ENCODE measurements at regions not wholly inside any gene's neighbourhood (a gene's known extent, or its start where the extent isn't known, plus 50 kb on each side); places are given as distances from the start of the nearest gene placed in this dataset.
A peak's percentile ranks its signal among the peaks of the same experiment; 100 is the strongest.

DNA sequence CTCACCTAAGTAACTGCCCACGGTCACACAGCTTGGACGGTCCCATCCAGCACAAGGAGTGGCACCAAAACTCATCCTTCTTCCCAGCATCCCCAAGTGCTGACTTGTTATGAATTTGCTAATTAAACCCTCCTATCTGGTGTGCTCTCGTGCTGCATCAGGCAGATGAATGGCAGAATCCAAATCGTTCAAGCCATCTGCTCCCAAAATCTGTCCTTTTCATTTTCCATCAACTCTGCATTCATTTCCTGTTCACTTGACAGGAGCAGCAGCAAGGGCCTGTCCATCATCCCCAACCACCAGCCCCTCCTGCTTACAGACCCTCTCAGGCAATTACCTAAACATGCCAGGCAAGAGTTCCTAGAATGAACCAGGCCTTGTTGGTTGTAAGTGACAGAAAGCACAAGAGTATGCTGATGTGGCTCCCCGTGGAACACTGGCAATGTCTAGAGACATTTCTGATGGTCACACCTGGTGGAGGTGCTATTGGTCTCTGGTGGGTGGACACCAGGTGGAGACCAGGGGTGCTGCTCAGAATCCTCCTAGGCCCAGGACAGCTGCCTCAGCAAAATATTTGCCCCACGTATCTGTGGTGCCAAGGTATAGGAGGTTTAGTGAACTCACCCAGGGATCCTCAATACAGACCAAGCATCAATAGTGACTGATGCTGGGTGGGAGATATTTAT, 832.5 kb downstream of the TBC1D22A start:
- Histone ChIP-seq H3K36me3 (no peaks in the 10 kb centered on the region), H3K9me3 (peaks cover 0 to 5% (median 0%) of the 10 kb centered on the region in 12 donors), H3K27me3 (peaks cover 0 to 10% (median 0%) of the 10 kb centered on the region in 9 donors), H3K4me1 (no peaks in the 10 kb centered on the region), H3K4me3 (no peak overlapping the region), H3K27ac (no peak overlapping the region)
- WGBS, 4 donors: 81 to 88% (median 85%) methylated on average over 6 of the region's 6 CpGs
- peak in 1 of 5 donors; percentile 6 for DNase-seq
- TF ChIP-seq, protein P1, sequence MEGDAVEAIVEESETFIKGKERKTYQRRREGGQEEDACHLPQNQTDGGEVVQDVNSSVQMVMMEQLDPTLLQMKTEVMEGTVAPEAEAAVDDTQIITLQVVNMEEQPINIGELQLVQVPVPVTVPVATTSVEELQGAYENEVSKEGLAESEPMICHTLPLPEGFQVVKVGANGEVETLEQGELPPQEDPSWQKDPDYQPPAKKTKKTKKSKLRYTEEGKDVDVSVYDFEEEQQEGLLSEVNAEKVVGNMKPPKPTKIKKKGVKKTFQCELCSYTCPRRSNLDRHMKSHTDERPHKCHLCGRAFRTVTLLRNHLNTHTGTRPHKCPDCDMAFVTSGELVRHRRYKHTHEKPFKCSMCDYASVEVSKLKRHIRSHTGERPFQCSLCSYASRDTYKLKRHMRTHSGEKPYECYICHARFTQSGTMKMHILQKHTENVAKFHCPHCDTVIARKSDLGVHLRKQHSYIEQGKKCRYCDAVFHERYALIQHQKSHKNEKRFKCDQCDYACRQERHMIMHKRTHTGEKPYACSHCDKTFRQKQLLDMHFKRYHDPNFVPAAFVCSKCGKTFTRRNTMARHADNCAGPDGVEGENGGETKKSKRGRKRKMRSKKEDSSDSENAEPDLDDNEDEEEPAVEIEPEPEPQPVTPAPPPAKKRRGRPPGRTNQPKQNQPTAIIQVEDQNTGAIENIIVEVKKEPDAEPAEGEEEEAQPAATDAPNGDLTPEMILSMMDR (IDR thresholded peaks at IDR 0.05): no peak
- TF ChIP-seq POLR2A (IDR thresholded peaks at IDR 0.05): no peak
- intact Hi-C loops (cut with DNase I): no loop called here
- ATAC-seq: no peak

DNA sequence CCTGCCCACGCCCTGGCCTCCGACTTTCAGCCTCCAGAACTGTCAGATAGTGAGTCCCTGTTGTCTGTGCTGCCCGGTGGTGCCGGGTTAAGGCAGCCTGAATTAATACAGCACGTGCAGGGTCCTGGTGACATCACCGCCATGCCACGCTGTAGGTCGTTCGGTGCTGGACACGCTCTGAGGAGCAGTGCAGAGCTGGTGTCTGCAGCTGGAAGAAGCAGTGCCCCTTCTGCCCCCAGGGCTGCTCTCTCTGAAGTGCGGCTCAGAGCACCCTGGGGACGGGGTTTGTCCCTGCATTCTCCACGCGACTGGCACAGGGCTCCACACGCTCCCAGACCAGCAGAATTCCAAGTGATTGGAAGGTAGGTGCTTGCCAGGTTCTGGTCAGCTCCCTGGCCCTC, 831.5 kb downstream of the TBC1D22A start:
- Histone ChIP-seq H3K4me1 (no peaks in the 10 kb centered on the region), H3K27ac (no peak overlapping the region), H3K36me3 (no peaks in the 10 kb centered on the region), H3K9me3 (peaks cover 0 to 5% (median 0%) of the 10 kb centered on the region in 12 donors), H3K27me3 (peaks cover 0 to 6% (median 0%) of the 10 kb centered on the region in 9 donors), H3K4me3 (no peak overlapping the region)
- no peak for TF ChIP-seq POLR2A (IDR thresholded peaks at IDR 0.05)
- TF ChIP-seq, protein P1 (IDR thresholded peaks at IDR 0.05): no peak
- DNase-seq: peak in 1 of 5 donors; percentile 8
- 84 to 85% (median 85%) methylated on average over 12 to 15 of the region's 15 CpGs for WGBS, 4 donors
- no peak for ATAC-seq
- intact Hi-C loops (cut with DNase I): no loop called here

DNA sequence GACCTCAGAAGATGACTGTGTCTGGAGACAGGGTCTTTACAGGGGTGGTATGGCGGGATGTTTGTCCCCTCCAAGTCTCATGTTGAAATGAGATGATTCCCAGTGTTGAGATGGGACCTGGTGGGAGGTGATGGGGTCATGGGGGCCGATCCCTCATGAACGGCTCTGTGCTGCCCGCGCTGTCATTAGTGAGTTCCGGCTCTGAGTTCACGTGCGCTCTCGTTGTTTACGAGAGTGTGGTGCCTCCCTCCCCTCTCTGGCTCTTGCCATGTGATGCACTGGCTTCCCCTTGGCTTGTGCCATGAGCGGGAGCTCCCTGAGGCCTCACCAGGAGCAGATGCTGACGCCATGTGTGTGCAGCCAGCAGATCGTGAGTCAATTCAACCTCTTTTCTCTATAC, 830.8 kb downstream of the TBC1D22A start:
- Histone ChIP-seq H3K36me3 (no peaks in the 10 kb centered on the region), H3K4me1 (no peaks in the 10 kb centered on the region), H3K27ac (no peak overlapping the region), H3K9me3 (peaks cover 0 to 5% (median 0%) of the 10 kb centered on the region in 12 donors), H3K27me3 (peaks cover 0 to 6% (median 0%) of the 10 kb centered on the region in 9 donors), H3K4me3 (no peak overlapping the region)
- WGBS, 4 donors: 85 to 92% (median 88%) methylated on average over 12 to 13 of the region's 13 CpGs
- DNase-seq (peak in 1 of 5 donors; percentile 6), ATAC-seq (no peak)
- intact Hi-C loops (cut with DNase I): no loop called here
- TF ChIP-seq, protein P1 (IDR thresholded peaks at IDR 0.05): no peak
- TF ChIP-seq POLR2A (IDR thresholded peaks at IDR 0.05): no peak

DNA sequence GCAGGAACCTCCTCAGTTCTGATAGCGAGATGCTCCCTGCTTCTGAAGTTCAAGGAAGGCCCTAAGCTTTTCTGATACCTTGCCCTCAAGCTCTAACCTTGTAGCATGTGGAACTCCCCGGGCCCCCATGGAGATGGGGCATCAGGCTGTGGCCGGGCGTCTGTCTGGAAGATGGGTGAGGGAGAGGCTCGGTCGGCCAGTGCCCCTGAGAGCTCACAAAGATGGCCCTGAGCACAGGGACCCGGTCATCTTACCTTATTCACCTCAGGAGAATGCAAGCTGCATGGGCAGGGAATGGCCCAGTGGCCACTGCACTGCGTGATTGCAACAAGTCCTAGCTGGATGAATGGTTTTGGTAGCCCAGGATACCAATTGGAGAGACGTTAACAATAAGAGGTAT, 830.3 kb downstream of the TBC1D22A start:
- H3K27ac ChIP-seq: no peak overlapping the region
- DNase-seq: peak in 1 of 5 donors; percentile 4
- ATAC-seq: peak in 1 of 4 donors; percentile 14
- intact Hi-C loops (cut with DNase I): no loop called here
- 84 to 86% (median 85%) methylated on average over 7 to 9 of the region's 9 CpGs for WGBS, 4 donors
- H3K4me1 ChIP-seq: no peaks in the 10 kb centered on the region
- peaks cover 0 to 6% (median 0%) of the 10 kb centered on the region in 9 donors for H3K27me3 ChIP-seq
- TF ChIP-seq POLR2A (IDR thresholded peaks at IDR 0.05): no peak
- TF ChIP-seq, protein P1 (IDR thresholded peaks at IDR 0.05): no peak
- H3K36me3 ChIP-seq: no peaks in the 10 kb centered on the region
- peaks cover 0 to 5% (median 0%) of the 10 kb centered on the region in 12 donors for H3K9me3 ChIP-seq
- no peak overlapping the region for H3K4me3 ChIP-seq

All from heart left ventricle (tissue), 16 donors.